OCI-LY3 (cell line): ENCODE measurements at regions not wholly inside any gene's neighbourhood (a gene's known extent, or its start where the extent isn't known, plus 50 kb on each side); places are given as distances from the start of the nearest gene placed in this dataset.

Experiments
- H2AFZ ChIP-seq: fragments of 200-600, 300-600 bp; shearing (Covaris generic); 2 replicates; pipeline ENCODE4 v1.6.0; 2014; ENCODE audit warnings: antibody characterized with exemption, low read depth, low read length
- H3K27ac ChIP-seq: fragments of 200-600, 300-600 bp; sonication (generic); 2 replicates; pipeline ENCODE4 v1.5.1; 2014; ENCODE audit warnings: mild to moderate bottlenecking, low read length, moderate library complexity, mixed read lengths
- H3K27me3 ChIP-seq: fragments of 200-600, 300-600 bp; sonication (generic); 2 replicates; pipeline ENCODE4 v1.6.1; 2014; ENCODE audit warnings: low read depth, low read length, mixed read lengths
- H3K36me3 ChIP-seq: fragments of 200-600, 300-600 bp; sonication (generic); replicated peaks from 2 replicates; pipeline ENCODE3; 2014; ENCODE audit warnings: low read depth, low read length, mixed read lengths
- H3K4me1 ChIP-seq: fragments of 300-600, 200-600 bp; sonication (generic); 2 replicates; pipeline ENCODE4 v1.6.1; 2014; ENCODE audit warnings: low read length, mixed read lengths
- H3K4me2 ChIP-seq: fragments of 200-600, 300-600 bp; sonication (generic); 2 replicates; pipeline ENCODE4 v1.6.1; 2014; ENCODE audit warnings: low read length, mixed read lengths
- H3K4me3 ChIP-seq: fragments of 300-600, 200-600 bp; sonication (generic); 2 replicates; pipeline ENCODE4 v1.5.1; 2014; ENCODE audit warnings: antibody characterized with exemption, mild to moderate bottlenecking, low read length, moderate library complexity
- H3K79me2 ChIP-seq: fragments of 300-600, 200-600 bp; shearing (Covaris generic); 2 replicates; pipeline ENCODE4 v1.6.1; 2014; ENCODE audit warnings: mild to moderate bottlenecking, low read length, mixed read lengths
- H3K9ac ChIP-seq: fragments of 300-600, 200-600 bp; shearing (Covaris generic); 2 replicates; pipeline ENCODE4 v1.6.0; 2014; ENCODE audit warnings: mild to moderate bottlenecking, low read length, moderate library complexity
- H3K9me3 ChIP-seq: fragments of 200-600, 300-600 bp; shearing (Covaris generic); 2 replicates; pipeline ENCODE4 v1.6.1; 2014; ENCODE audit warnings: low read length, mixed read lengths; ENCODE audit not compliant: insufficient read depth
- H4K20me1 ChIP-seq: fragments of 200-600, 300-600 bp; sonication (generic); 2 replicates; pipeline ENCODE4 v1.6.1; 2016; ENCODE audit warnings: low read length, mixed read lengths; ENCODE audit not compliant: insufficient read depth
- CTCF ChIP-seq: fragments of 200-600, 300-600 bp; sonication (generic); IDR thresholded peaks from 2 replicates; pipeline ENCODE4 v1.5.1; 2014; ENCODE audit warnings: antibody characterized with exemption, low read length, low read depth
- EZH2phosphoT487 ChIP-seq: fragments of 200-600 bp; shearing (Covaris generic); IDR thresholded peaks from 2 replicates; pipeline ENCODE4 v1.6.1; 2018; ENCODE audit warnings: antibody characterized with exemption, mixed run types, low read depth

GRCh38 chrX:117458243-117458968, 658.2 kb downstream of the KLHL13 start:
- Histone ChIP-seq H4K20me1 (no peaks in the 10 kb centered on the region), H3K4me1 (no peaks in the 10 kb centered on the region), H3K27ac (no peak overlapping the region), H3K36me3 (no peaks in the 10 kb centered on the region), H3K4me2 (no peak overlapping the region), H2AFZ (no peak overlapping the region), H3K79me2 (no peaks in the 10 kb centered on the region), H3K27me3 (no peaks in the 10 kb centered on the region), H3K9ac (no peak overlapping the region), H3K4me3 (no peak overlapping the region), H3K9me3 (no peaks in the 10 kb centered on the region)
- TF ChIP-seq EZH2phosphoT487 = no peak
- TF ChIP-seq CTCF = no peak

GRCh38 chrX:117455787-117456186, 660.8 kb downstream of the KLHL13 start:
- no peaks in the 10 kb centered on the region for H3K9me3 ChIP-seq
- no peaks in the 10 kb centered on the region for H3K4me1 ChIP-seq
- no peak overlapping the region for H3K4me2 ChIP-seq
- no peaks in the 10 kb centered on the region for H3K36me3 ChIP-seq
- no peak overlapping the region for H3K9ac ChIP-seq
- H3K27ac ChIP-seq = no peak overlapping the region
- H4K20me1 ChIP-seq = no peaks in the 10 kb centered on the region
- no peak for TF ChIP-seq EZH2phosphoT487
- no peak for TF ChIP-seq CTCF
- H2AFZ ChIP-seq = no peak overlapping the region
- no peaks in the 10 kb centered on the region for H3K27me3 ChIP-seq
- H3K79me2 ChIP-seq = no peaks in the 10 kb centered on the region
- no peak overlapping the region for H3K4me3 ChIP-seq

DNA sequence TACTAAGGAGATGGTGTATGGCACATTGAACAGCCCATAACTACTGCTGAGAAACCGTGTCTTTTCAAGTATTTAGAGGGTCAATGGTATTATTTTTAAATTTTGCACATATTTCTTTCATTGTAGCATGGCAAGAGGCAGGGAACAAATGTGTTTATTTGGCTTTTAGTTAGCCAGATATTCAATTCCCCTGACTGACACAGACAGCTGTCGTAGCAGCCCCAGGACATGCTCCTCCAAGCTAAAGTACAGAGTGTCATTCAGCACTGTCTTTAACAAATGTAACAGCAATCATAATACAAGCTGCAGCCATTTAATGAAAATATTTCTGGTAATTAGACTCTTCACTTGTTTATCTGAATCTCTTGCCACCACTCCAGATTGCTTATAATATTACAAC, 687.1 kb downstream of the KLHL13 start:
- no peak for TF ChIP-seq EZH2phosphoT487
- no peak for TF ChIP-seq CTCF
- Histone ChIP-seq H3K9ac (no peak overlapping the region), H3K4me1 (no peaks in the 10 kb centered on the region), H3K4me2 (no peak overlapping the region), H3K9me3 (no peaks in the 10 kb centered on the region), H4K20me1 (no peaks in the 10 kb centered on the region), H3K4me3 (no peak overlapping the region), H3K27ac (no peak overlapping the region), H3K27me3 (no peaks in the 10 kb centered on the region), H2AFZ (no peak overlapping the region), H3K36me3 (no peaks in the 10 kb centered on the region), H3K79me2 (no peaks in the 10 kb centered on the region)

DNA sequence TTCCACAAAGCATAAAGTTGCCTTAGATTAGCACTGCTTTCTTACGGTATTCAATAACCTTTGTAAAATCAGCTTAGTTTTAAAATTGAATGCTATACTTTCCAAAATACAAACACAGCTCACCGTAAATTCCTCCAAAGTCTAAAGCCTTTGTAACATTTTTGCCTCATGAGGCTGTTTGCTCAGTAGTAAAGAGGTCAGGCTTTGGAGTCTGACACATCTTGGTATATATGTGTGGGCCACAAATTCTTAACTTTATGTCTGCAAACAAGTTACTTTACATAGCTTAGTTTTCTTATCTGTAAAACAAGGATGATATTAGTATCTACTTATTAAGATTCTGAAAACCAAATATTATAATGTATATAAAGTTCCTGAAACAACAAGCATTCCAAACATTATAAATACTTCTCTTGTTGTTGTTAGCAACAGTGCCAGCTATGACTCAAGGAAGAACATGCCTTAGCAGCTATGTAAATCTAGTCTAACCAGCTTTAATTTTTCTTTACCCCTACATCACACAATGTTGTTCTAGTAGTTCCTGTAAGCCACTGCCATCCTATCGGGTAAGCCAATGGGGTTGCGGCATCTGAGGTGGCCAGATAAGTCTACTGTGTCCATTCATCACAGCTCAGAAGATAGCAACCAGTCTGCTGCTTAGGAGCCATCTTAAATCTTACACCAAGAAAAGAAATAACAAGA, 709.0 kb downstream of the KLHL13 start:
- Histone ChIP-seq H3K36me3 (no peaks in the 10 kb centered on the region), H3K4me1 (no peaks in the 10 kb centered on the region), H3K27ac (no peak overlapping the region), H3K27me3 (no peaks in the 10 kb centered on the region), H3K4me2 (no peak overlapping the region), H4K20me1 (no peaks in the 10 kb centered on the region), H3K4me3 (no peak overlapping the region), H3K79me2 (no peaks in the 10 kb centered on the region), H3K9ac (no peak overlapping the region), H2AFZ (no peak overlapping the region), H3K9me3 (no peaks in the 10 kb centered on the region)
- no peak for TF ChIP-seq EZH2phosphoT487
- TF ChIP-seq CTCF = no peak
